ENCODE measurements at regions not wholly inside any gene's neighbourhood (a gene's known extent, or its start where the extent isn't known, plus 50 kb on each side); places are given as distances from the start of the nearest gene placed in this dataset.

GRCh38 chr15:81957698-81958097 lies 88.1 kb downstream of the MEX3B start:
- Histone ChIP-seq H3K36me3 (no peaks in the 10 kb centered on the region), H3K4me1 (peaks cover 0 to 4% (median 0%) of the 10 kb centered on the region in 12 donors), H3K4me3 (no peak overlapping the region), H3K27ac (no peak overlapping the region), H3K27me3 (no peaks in the 10 kb centered on the region), H3K9me3 (no peaks in the 10 kb centered on the region)
- no peak for TF ChIP-seq CTCF (IDR thresholded peaks at IDR 0.05)
- no peak for TF ChIP-seq POLR2A (IDR thresholded peaks at IDR 0.05)
- intact Hi-C loops (cut with DNase I): loop anchor here in 2 of 10 donors (5.0 to 10.0 kb wide), 2 partner anchors 87 to 90 kb away; partner anchors contain the start of gene MEX3B (in 2 of the 2)
- DNase-seq (no peak), ATAC-seq (no peak)
- WGBS, 4 donors: 77 to 85% (median 82%) methylated on average over 4 of the region's 4 CpGs

GRCh38 chr15:81955382-81956062 lies 90.3 kb downstream of the MEX3B start:
- Histone ChIP-seq H3K36me3 (no peaks in the 10 kb centered on the region), H3K27me3 (no peaks in the 10 kb centered on the region), H3K27ac (no peak overlapping the region), H3K9me3 (no peaks in the 10 kb centered on the region), H3K4me1 (peaks cover 0 to 9% (median 0%) of the 10 kb centered on the region in 12 donors), H3K4me3 (no peak overlapping the region)
- 82 to 91% (median 86%) methylated on average over 6 of the region's 6 CpGs for WGBS, 4 donors
- no peak for ATAC-seq
- no peak for TF ChIP-seq POLR2A (IDR thresholded peaks at IDR 0.05)
- TF ChIP-seq CTCF (IDR thresholded peaks at IDR 0.05): no peak
- intact Hi-C loops (cut with DNase I): loop anchor here in 2 of 10 donors (5.0 to 10.0 kb wide), 2 partner anchors 89 to 92 kb away; partner anchors contain the start of gene MEX3B (in 2 of the 2)
- no peak for DNase-seq

- Histone ChIP-seq H3K9me3 (no peaks in the 10 kb centered on the region), H3K4me3 (no peak overlapping the region), H3K27me3 (no peaks in the 10 kb centered on the region), H3K36me3 (no peaks in the 10 kb centered on the region), H3K27ac (no peak overlapping the region), H3K4me1 (peaks cover 0 to 12% (median 0%) of the 10 kb centered on the region in 12 donors)
- DNase-seq (no peak), ATAC-seq (no peak)
- TF ChIP-seq POLR2A (IDR thresholded peaks at IDR 0.05) (no peak), CTCF (IDR thresholded peaks at IDR 0.05) (no peak)
- 92 to 95% (median 92%) methylated on average over 9 of the region's 9 CpGs for WGBS, 4 donors
- intact Hi-C loops (cut with DNase I): loop anchor here in 1 of 10 donors (10.0 kb wide), 1 partner anchor 91 kb away; the partner anchor contains the start of gene MEX3B
These were observed 91.5 kb downstream of the MEX3B start for GRCh38 chr15:81954158-81954783.

GRCh38 chr15:81950841-81951414 lies 94.9 kb downstream of the MEX3B start:
- DNase-seq: no peak
- H3K27ac ChIP-seq: no peak overlapping the region
- no peaks in the 10 kb centered on the region for H3K36me3 ChIP-seq
- TF ChIP-seq POLR2A (IDR thresholded peaks at IDR 0.05) (no peak), CTCF (IDR thresholded peaks at IDR 0.05) (no peak)
- no peak overlapping the region for H3K4me3 ChIP-seq
- no peak for ATAC-seq
- peaks cover 0 to 8% (median 0%) of the 10 kb centered on the region in 12 donors for H3K4me1 ChIP-seq
- no peaks in the 10 kb centered on the region for H3K27me3 ChIP-seq
- WGBS, 4 donors: 32 to 41% (median 35%) methylated on average over 7 of the region's 7 CpGs
- no peaks in the 10 kb centered on the region for H3K9me3 ChIP-seq
- intact Hi-C loops (cut with DNase I): loop anchor here in 1 of 10 donors (10.0 kb wide), 1 partner anchor 94 kb away; the partner anchor contains the start of gene MEX3B
